ENCODE measurements at regions not wholly inside any gene's neighbourhood (a gene's known extent, or its start where the extent isn't known, plus 50 kb on each side); places are given as distances from the start of the nearest gene placed in this dataset.

DNA sequence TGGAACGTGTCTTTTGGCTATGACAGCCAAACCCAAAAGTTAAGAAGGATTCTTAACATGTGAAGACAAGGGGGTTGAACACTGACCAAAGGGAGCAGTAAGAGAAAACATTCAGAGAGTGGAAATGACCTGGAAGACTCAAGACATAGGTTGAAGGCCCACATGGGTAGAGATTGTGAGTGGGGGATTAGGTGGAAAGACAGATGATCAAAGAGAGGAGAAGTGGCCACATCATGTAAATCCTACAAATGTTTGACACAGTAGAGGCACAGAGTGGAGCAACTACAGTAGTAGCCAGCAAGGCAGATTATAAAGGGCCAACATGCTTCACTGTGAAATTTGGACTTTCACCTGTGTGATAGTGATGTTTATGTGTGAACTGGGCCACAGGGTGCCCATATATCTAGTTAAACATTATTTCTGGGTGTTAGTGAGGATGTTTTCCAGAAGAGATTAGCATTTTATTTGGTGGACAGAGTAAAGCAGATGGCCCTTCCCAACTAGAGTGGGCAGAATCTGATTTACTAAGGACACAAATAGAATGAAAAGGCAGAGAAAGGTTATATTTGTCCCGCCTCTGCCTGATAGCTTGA lies 559.3 kb downstream of the RAB28 start (continued):
- no peak for TF ChIP-seq SOX13 (IDR thresholded peaks at IDR 0.05)
- TF ChIP-seq SOX13 (CRISPR knock-in tag; conservative IDR thresholded peaks at IDR 0.05 in 1 of 2, IDR thresholded peaks at IDR 0.05 in 1 of 2), result peak in 1 of 2 experiments; percentile 76; a peak in 1 of 4 replicates
- TF ChIP-seq FOXA1 (IDR thresholded peaks at IDR 0.05), result no peak
- 0 out of 2 replicates have a peak, but pooled peaks have one; percentile 12 for TF ChIP-seq FOXA1 (CRISPR knock-in tag; IDR thresholded peaks at IDR 0.05)
- TF ChIP-seq GATAD2A (CRISPR knock-in tag; IDR thresholded peaks at IDR 0.05), result peak; percentile 74; the same call in 1 of the 2 replicates
- TF ChIP-seq, protein P1, sequence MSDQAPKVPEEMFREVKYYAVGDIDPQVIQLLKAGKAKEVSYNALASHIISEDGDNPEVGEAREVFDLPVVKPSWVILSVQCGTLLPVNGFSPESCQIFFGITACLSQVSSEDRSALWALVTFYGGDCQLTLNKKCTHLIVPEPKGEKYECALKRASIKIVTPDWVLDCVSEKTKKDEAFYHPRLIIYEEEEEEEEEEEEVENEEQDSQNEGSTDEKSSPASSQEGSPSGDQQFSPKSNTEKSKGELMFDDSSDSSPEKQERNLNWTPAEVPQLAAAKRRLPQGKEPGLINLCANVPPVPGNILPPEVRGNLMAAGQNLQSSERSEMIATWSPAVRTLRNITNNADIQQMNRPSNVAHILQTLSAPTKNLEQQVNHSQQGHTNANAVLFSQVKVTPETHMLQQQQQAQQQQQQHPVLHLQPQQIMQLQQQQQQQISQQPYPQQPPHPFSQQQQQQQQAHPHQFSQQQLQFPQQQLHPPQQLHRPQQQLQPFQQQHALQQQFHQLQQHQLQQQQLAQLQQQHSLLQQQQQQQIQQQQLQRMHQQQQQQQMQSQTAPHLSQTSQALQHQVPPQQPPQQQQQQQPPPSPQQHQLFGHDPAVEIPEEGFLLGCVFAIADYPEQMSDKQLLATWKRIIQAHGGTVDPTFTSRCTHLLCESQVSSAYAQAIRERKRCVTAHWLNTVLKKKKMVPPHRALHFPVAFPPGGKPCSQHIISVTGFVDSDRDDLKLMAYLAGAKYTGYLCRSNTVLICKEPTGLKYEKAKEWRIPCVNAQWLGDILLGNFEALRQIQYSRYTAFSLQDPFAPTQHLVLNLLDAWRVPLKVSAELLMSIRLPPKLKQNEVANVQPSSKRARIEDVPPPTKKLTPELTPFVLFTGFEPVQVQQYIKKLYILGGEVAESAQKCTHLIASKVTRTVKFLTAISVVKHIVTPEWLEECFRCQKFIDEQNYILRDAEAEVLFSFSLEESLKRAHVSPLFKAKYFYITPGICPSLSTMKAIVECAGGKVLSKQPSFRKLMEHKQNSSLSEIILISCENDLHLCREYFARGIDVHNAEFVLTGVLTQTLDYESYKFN (CRISPR knock-in tag; conservative IDR thresholded peaks at IDR 0.05), result peak; percentile 94
- TF ChIP-seq, protein P2, sequence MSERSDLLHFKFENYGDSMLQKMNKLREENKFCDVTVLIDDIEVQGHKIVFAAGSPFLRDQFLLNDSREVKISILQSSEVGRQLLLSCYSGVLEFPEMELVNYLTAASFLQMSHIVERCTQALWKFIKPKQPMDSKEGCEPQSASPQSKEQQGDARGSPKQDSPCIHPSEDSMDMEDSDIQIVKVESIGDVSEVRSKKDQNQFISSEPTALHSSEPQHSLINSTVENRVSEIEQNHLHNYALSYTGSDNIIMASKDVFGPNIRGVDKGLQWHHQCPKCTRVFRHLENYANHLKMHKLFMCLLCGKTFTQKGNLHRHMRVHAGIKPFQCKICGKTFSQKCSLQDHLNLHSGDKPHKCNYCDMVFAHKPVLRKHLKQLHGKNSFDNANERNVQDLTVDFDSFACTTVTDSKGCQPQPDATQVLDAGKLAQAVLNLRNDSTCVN (CRISPR knock-in tag; IDR thresholded peaks at IDR 0.05; ENCODE audit: borderline replicate concordance), result 0 out of 2 replicates have a peak, but pooled peaks have one; percentile 31
- TF ChIP-seq CCAR2 (optimal IDR thresholded peaks at IDR 0.05; ENCODE audit: low read depth, low read length), result no peak
- TF ChIP-seq, protein P3, sequence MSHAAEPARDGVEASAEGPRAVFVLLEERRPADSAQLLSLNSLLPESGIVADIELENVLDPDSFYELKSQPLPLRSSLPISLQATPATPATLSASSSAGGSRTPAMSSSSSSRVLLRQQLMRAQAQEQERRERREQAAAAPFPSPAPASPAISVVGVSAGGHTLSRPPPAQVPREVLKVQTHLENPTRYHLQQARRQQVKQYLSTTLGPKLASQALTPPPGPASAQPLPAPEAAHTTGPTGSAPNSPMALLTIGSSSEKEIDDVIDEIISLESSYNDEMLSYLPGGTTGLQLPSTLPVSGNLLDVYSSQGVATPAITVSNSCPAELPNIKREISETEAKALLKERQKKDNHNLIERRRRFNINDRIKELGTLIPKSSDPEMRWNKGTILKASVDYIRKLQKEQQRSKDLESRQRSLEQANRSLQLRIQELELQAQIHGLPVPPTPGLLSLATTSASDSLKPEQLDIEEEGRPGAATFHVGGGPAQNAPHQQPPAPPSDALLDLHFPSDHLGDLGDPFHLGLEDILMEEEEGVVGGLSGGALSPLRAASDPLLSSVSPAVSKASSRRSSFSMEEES (CRISPR knock-in tag; IDR thresholded peaks at IDR 0.05), result 0 out of 2 replicates have a peak, but pooled peaks have one; percentile 34
- peak; percentile 98 for TF ChIP-seq PPARG (CRISPR knock-in tag; conservative IDR thresholded peaks at IDR 0.05)
- TF ChIP-seq KDM1A (CRISPR knock-in tag; IDR thresholded peaks at IDR 0.05), result peak; percentile 43; the same call in 1 of the 2 replicates
- 0 out of 2 replicates have a peak, but pooled peaks have one; percentile 51 for TF ChIP-seq NAIF1 (CRISPR knock-in tag; IDR thresholded peaks at IDR 0.05; ENCODE audit: borderline replicate concordance)
- no peak for TF ChIP-seq ZNF670 (CRISPR knock-in tag; IDR thresholded peaks at IDR 0.05; ENCODE audit: borderline replicate concordance)
- TF ChIP-seq, protein P4, sequence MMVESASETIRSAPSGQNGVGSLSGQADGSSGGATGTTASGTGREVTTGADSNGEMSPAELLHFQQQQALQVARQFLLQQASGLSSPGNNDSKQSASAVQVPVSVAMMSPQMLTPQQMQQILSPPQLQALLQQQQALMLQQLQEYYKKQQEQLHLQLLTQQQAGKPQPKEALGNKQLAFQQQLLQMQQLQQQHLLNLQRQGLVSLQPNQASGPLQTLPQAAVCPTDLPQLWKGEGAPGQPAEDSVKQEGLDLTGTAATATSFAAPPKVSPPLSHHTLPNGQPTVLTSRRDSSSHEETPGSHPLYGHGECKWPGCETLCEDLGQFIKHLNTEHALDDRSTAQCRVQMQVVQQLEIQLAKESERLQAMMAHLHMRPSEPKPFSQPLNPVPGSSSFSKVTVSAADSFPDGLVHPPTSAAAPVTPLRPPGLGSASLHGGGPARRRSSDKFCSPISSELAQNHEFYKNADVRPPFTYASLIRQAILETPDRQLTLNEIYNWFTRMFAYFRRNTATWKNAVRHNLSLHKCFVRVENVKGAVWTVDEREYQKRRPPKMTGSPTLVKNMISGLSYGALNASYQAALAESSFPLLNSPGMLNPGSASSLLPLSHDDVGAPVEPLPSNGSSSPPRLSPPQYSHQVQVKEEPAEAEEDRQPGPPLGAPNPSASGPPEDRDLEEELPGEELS (CRISPR knock-in tag; IDR thresholded peaks at IDR 0.05), result peak; percentile 71
- TF ChIP-seq, protein P5, sequence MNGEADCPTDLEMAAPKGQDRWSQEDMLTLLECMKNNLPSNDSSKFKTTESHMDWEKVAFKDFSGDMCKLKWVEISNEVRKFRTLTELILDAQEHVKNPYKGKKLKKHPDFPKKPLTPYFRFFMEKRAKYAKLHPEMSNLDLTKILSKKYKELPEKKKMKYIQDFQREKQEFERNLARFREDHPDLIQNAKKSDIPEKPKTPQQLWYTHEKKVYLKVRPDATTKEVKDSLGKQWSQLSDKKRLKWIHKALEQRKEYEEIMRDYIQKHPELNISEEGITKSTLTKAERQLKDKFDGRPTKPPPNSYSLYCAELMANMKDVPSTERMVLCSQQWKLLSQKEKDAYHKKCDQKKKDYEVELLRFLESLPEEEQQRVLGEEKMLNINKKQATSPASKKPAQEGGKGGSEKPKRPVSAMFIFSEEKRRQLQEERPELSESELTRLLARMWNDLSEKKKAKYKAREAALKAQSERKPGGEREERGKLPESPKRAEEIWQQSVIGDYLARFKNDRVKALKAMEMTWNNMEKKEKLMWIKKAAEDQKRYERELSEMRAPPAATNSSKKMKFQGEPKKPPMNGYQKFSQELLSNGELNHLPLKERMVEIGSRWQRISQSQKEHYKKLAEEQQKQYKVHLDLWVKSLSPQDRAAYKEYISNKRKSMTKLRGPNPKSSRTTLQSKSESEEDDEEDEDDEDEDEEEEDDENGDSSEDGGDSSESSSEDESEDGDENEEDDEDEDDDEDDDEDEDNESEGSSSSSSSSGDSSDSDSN (CRISPR knock-in tag; IDR thresholded peaks at IDR 0.05), result no peak

Measured in HepG2 (cell line).